PC-9 (cell line): ENCODE measurements at regions not wholly inside any gene's neighbourhood (a gene's known extent, or its start where the extent isn't known, plus 50 kb on each side); places are given as distances from the start of the nearest gene placed in this dataset.
A peak's percentile ranks its signal among the peaks of the same experiment; 100 is the strongest.

Experiments
- BruUV-seq: library from RNA; stranded (reverse); fragments of 400-500 nt; replicated peaks from 2 replicates; lab custom pipeline; 2021; lab: Mats Ljungman, UMichigan
- CTCF ChIA-PET: fragments of 300-600 bp; sonication (Branson Sonifier 250); formaldehyde crosslinking; loops from one replicate; lab custom pipeline; 2022; ENCODE audit warnings: antibody characterized with exemption; lab: Charles Lee
- POLR2A ChIA-PET: fragments of 300-600 bp; sonication (Branson Sonifier 250); formaldehyde crosslinking; loops from one replicate; lab custom pipeline; 2022; ENCODE audit warnings: antibody characterized with exemption; ENCODE audit not compliant: unreplicated experiment; lab: Charles Lee
- DNase-seq, 2 experiments: peaks; one replicate each; pipeline versions ENCODE4 v3.0.0 to v3.0.0-alpha.2; 2015 to 2022; ENCODE audit warnings: mixed read lengths in 1 of 2
- H2AFZ ChIP-seq: fragments of 200-600 bp; sonication (generic); 2 replicates; pipeline ENCODE4 v1.8.1; 2017; ENCODE audit warnings: antibody characterized with exemption
- H3F3A ChIP-seq: fragments of 200-600 bp; sonication (generic); 2 replicates; pipeline ENCODE4 v1.8.1; 2017; ENCODE audit warnings: antibody characterized with exemption, mild to moderate bottlenecking, low read depth; ENCODE audit not compliant: insufficient read depth
- H3K27ac ChIP-seq: fragments of 200-600 bp; sonication (generic); 2 replicates; pipeline ENCODE4 v1.6.1; 2016; ENCODE audit warnings: mixed run types
- H3K27me3 ChIP-seq: fragments of 200-600 bp; sonication (generic); 2 replicates; pipeline ENCODE4 v1.6.1; 2016; ENCODE audit warnings: low read depth, mixed run types; ENCODE audit not compliant: insufficient read depth
- H3K36me3 ChIP-seq: fragments of 200-600 bp; sonication (generic); 2 replicates; pipeline ENCODE4 v1.6.1; 2016; ENCODE audit warnings: low read depth, mixed run types
- H3K4me1 ChIP-seq: fragments of 200-600 bp; sonication (generic); replicated peaks from 2 replicates; pipeline ENCODE4 v1.6.1; 2016; ENCODE audit warnings: mixed run types; ENCODE audit not compliant: insufficient read depth
- H3K4me2 ChIP-seq: fragments of 200-600 bp; sonication (generic); 2 replicates; pipeline ENCODE4 v1.6.1; 2017; ENCODE audit warnings: mixed run types
- H3K4me3 ChIP-seq: fragments of 200-600 bp; sonication (generic); 2 replicates; pipeline ENCODE4 v1.6.1; 2016; ENCODE audit warnings: mixed run types
- H3K79me2 ChIP-seq: fragments of 200-600 bp; sonication (generic); 2 replicates; pipeline ENCODE4 v1.6.1; 2017; ENCODE audit warnings: low read depth, mixed run types
- H3K9me2 ChIP-seq: fragments of 200-600 bp; sonication (generic); 2 replicates; pipeline ENCODE4 v1.8.1; 2017; ENCODE audit warnings: mild to moderate bottlenecking; ENCODE audit not compliant: insufficient read depth
- H3K9me3 ChIP-seq: fragments of 200-600 bp; sonication (generic); 2 replicates; pipeline ENCODE4 v1.8.1; 2016; ENCODE audit warnings: low read depth; ENCODE audit not compliant: insufficient read depth
- H4K20me1 ChIP-seq: fragments of 200-600 bp; sonication (generic); 2 replicates; pipeline ENCODE4 v1.8.1; 2017; ENCODE audit not compliant: insufficient read depth
- CTCF ChIP-seq: fragments of 200-600 bp; sonication (generic); conservative IDR thresholded peaks from 2 replicates; pipeline ENCODE4 v1.6.1; 2017; ENCODE audit warnings: mixed run types, antibody characterized with exemption, mild to moderate bottlenecking, moderate library complexity
- EZH2 ChIP-seq: fragments of 200-600 bp; sonication (generic); IDR thresholded peaks from 2 replicates; pipeline ENCODE4 v1.8.0; 2017; ENCODE audit warnings: antibody characterized with exemption, low read depth
- intact Hi-C: fragments of 100-400 bp; cut with micrococcal nuclease; formaldehyde crosslinking; loops from one replicate; pipeline ENCODE4 v1.10.0; 2022; ENCODE audit not compliant: unreplicated experiment

- Histone ChIP-seq H3K36me3 (no peaks in the 10 kb centered on the region), H3K27ac (no peak overlapping the region), H3K79me2 (no peaks in the 10 kb centered on the region), H3K9me2 (no peaks in the 10 kb centered on the region), H3F3A (peaks cover 7% of the 10 kb centered on the region; the same call in 1 of the 2 replicates), H3K4me2 (no peak overlapping the region), H4K20me1 (no peaks in the 10 kb centered on the region), H3K9me3 (no peaks in the 10 kb centered on the region; the same call in 1 of the 2 replicates), H3K4me3 (no peak overlapping the region), H3K27me3 (no peaks in the 10 kb centered on the region), H3K4me1 (peaks cover 16% of the 10 kb centered on the region; the same call in 1 of the 2 replicates), H2AFZ (no peak overlapping the region)
- TF ChIP-seq CTCF = no peak
- no peak for TF ChIP-seq EZH2
- ChIA-PET CTCF (no interaction called here), POLR2A (interaction anchor here (0.6 kb wide), 1 partner anchor 181 kb away, joined by 5 read pairs; no protein-coding TSS in a partner anchor)
- no TSS peak for BruUV-seq
- DNase-seq = no peak
- intact Hi-C loops = no loop called here
Measured at GRCh38 chr4:74583089-74583700, 138.3 kb downstream of the AREG start.

GRCh38 chr4:74583757-74584156, 138.8 kb downstream of the AREG start:
- Histone ChIP-seq H3K4me1 (peaks cover 16% of the 10 kb centered on the region; the same call in 1 of the 2 replicates), H3F3A (peaks cover 7% of the 10 kb centered on the region; the same call in 1 of the 2 replicates), H3K79me2 (no peaks in the 10 kb centered on the region), H3K4me3 (no peak overlapping the region), H4K20me1 (no peaks in the 10 kb centered on the region), H3K27me3 (no peaks in the 10 kb centered on the region), H3K27ac (no peak overlapping the region), H3K4me2 (peak overlapping the region; percentile 29), H3K36me3 (no peaks in the 10 kb centered on the region), H3K9me3 (no peaks in the 10 kb centered on the region; the same call in 1 of the 2 replicates), H3K9me2 (no peaks in the 10 kb centered on the region), H2AFZ (no peak overlapping the region; the same call in 1 of the 2 replicates)
- ChIA-PET POLR2A (interaction anchor here (0.6 kb wide), 1 partner anchor 181 kb away, joined by 5 read pairs; no protein-coding TSS in a partner anchor), CTCF (no interaction called here)
- no peak for TF ChIP-seq CTCF
- TF ChIP-seq EZH2 = no peak
- no TSS peak for BruUV-seq
- intact Hi-C loops = no loop called here
- DNase-seq = peak in 1 of 2 experiments; percentile 42

GRCh38 chr4:74588350-74588749, 143.4 kb downstream of the AREG start:
- TF ChIP-seq EZH2 = no peak
- TF ChIP-seq CTCF = no peak
- no peak for DNase-seq
- Histone ChIP-seq H3F3A (peaks cover 7% of the 10 kb centered on the region; the same call in 1 of the 2 replicates), H3K9me3 (no peaks in the 10 kb centered on the region; the same call in 1 of the 2 replicates), H3K4me1 (peaks cover 11% of the 10 kb centered on the region), H3K36me3 (no peaks in the 10 kb centered on the region), H3K27me3 (no peaks in the 10 kb centered on the region), H3K9me2 (no peaks in the 10 kb centered on the region), H3K4me2 (no peak overlapping the region), H4K20me1 (no peaks in the 10 kb centered on the region), H3K79me2 (no peaks in the 10 kb centered on the region), H2AFZ (no peak overlapping the region), H3K27ac (no peak overlapping the region), H3K4me3 (no peak overlapping the region)
- intact Hi-C loops = no loop called here
- CTCF ChIA-PET = no interaction called here
- POLR2A ChIA-PET = no interaction called here
- BruUV-seq = no TSS peak
